ENCODE measurements at regions not wholly inside any gene's neighbourhood (a gene's known extent, or its start where the extent isn't known, plus 50 kb on each side); places are given as distances from the start of the nearest gene placed in this dataset.
A peak's percentile ranks its signal among the peaks of the same experiment; 100 is the strongest.

GRCh38 chr10:57593983-57594573 lies 673.6 kb downstream of the IPMK start:
- BruUV-seq (replicated peaks) = no TSS peak
- Histone ChIP-seq H3K36me3 (ENCODE audit: control insufficient read depth in 2 of 2, insufficient read depth in 2 of 2, low read length in 1 of 2) (no peaks in the 10 kb centered on the region), H4K20me1 (ENCODE audit: control insufficient read depth, insufficient read depth) (no peaks in the 10 kb centered on the region), H3K27me3 (replicated peaks in 1 of 2; ENCODE audit: control insufficient read depth in 2 of 2, insufficient read depth in 2 of 2, low read length in 1 of 2) (no peaks in the 10 kb centered on the region), H3K9ac (ENCODE audit: control insufficient read depth, insufficient read depth, low read length) (no peak overlapping the region), H3K79me2 (ENCODE audit: control insufficient read depth, insufficient read depth, low read length) (no peaks in the 10 kb centered on the region), H3K4me1 (ENCODE audit: control insufficient read depth, insufficient read depth, low read length) (no peaks in the 10 kb centered on the region), H3K9me3 (replicated peaks; ENCODE audit: control insufficient read depth, insufficient read depth, low read length) (no peaks in the 10 kb centered on the region), H3K4me2 (ENCODE audit: control insufficient read depth, insufficient read depth) (no peak overlapping the region), H3K27ac (ENCODE audit: control insufficient read depth, insufficient read depth) (no peak overlapping the region), H2AFZ (ENCODE audit: control insufficient read depth, low read depth, low read length) (no peak overlapping the region), H3K4me3 (no peak overlapping the region)
- DNase-seq (ENCODE audit: low read depth, low spot score) (no peak), ATAC-seq (no peak), FAIRE-seq (no peak)
- no peak for TF ChIP-seq CHD4 (IDR thresholded peaks at IDR 0.05)
- SMC1A ChIA-PET (ENCODE audit: uncharacterized antibody, unreplicated experiment) = no interaction called here
- in situ Hi-C loops (cut with MboI) (loop anchor here (25.0 kb wide), 1 partner anchor 543 kb away; no protein-coding TSS in a partner anchor), intact Hi-C loops (cut with micrococcal nuclease; ENCODE audit: unreplicated experiment) (loop anchor here (5.0 kb wide), 1 partner anchor 257 kb away; no protein-coding TSS in a partner anchor)
- POLR2A ChIA-PET = no interaction called here
- CTCF ChIA-PET = no interaction called here
- RAD21 ChIA-PET (ENCODE audit: unreplicated experiment) = no interaction called here
- WGBS (ENCODE audit: insufficient coverage, insufficient replicate concordance, low lambda C conversion rate, missing lambda C conversion rate) = 0% methylated on average over 1 of the region's 1 CpG

GRCh38 chr10:57579926-57580325 lies 687.8 kb downstream of the IPMK start:
- ChIA-PET POLR2A (no interaction called here), RAD21 (ENCODE audit: unreplicated experiment) (interaction anchor here (0.7 kb wide), 1 partner anchor 10 kb away, joined by 3 read pairs; no protein-coding TSS in a partner anchor), SMC1A (ENCODE audit: uncharacterized antibody, unreplicated experiment) (interaction anchor here (1.1 kb wide), 1 partner anchor 79 kb away, joined by 4 read pairs; no protein-coding TSS in a partner anchor), CTCF (interaction anchor here (1.3 to 1.7 kb wide), 3 partner anchors 75 to 573 kb away, joined by 4 to 7 read pairs (median 4); no protein-coding TSS in a partner anchor)
- BruUV-seq (replicated peaks) = no TSS peak
- no peak for DNase-seq (ENCODE audit: low read depth, low spot score)
- H3K36me3 ChIP-seq (ENCODE audit: control insufficient read depth in 2 of 2, insufficient read depth in 2 of 2, low read length in 1 of 2) = no peaks in the 10 kb centered on the region
- intact Hi-C loops (cut with micrococcal nuclease; ENCODE audit: unreplicated experiment) = loop anchor here (1.0 to 10.0 kb wide), 3 partner anchors 77 to 575 kb away; no protein-coding TSS in a partner anchor
- ATAC-seq = peak; percentile 74; the same call in 2 of the 3 replicates
- no peak overlapping the region for H2AFZ ChIP-seq (ENCODE audit: control insufficient read depth, low read depth, low read length)
- no peak overlapping the region for H3K4me3 ChIP-seq
- H3K9ac ChIP-seq (ENCODE audit: control insufficient read depth, insufficient read depth, low read length) = no peak overlapping the region
- H3K4me2 ChIP-seq (ENCODE audit: control insufficient read depth, insufficient read depth) = no peak overlapping the region
- no peak overlapping the region for H3K27ac ChIP-seq (ENCODE audit: control insufficient read depth, insufficient read depth)
- H3K9me3 ChIP-seq (replicated peaks; ENCODE audit: control insufficient read depth, insufficient read depth, low read length) = no peaks in the 10 kb centered on the region
- no peaks in the 10 kb centered on the region for H3K4me1 ChIP-seq (ENCODE audit: control insufficient read depth, insufficient read depth, low read length)
- TF ChIP-seq SMC3 (IDR thresholded peaks at IDR 0.05; ENCODE audit: borderline replicate concordance, low read length) = peak; percentile 39; the same call in 1 of the 2 replicates
- no peak for TF ChIP-seq ATF7 (IDR thresholded peaks at IDR 0.05; ENCODE audit: low read depth)
- TF ChIP-seq CTCF (IDR thresholded peaks at IDR 0.05 in 2 of 3, conservative IDR thresholded peaks at IDR 0.05 in 1 of 3; ENCODE audit: control insufficient read depth in 2 of 3, extremely low read depth in 1 of 3, insufficient read depth in 1 of 3, low read depth in 3 of 3, low read length in 3 of 3) = peak; percentile 20 to 41 (median 32); a peak in 4 of 6 replicates
- TF ChIP-seq RAD21 (IDR thresholded peaks at IDR 0.05; ENCODE audit: insufficient read depth, low read depth, low read length) = peak; percentile 50
- H3K27me3 ChIP-seq (replicated peaks in 1 of 2; ENCODE audit: control insufficient read depth in 2 of 2, insufficient read depth in 2 of 2, low read length in 1 of 2) = no peaks in the 10 kb centered on the region
- H4K20me1 ChIP-seq (ENCODE audit: control insufficient read depth, insufficient read depth) = no peaks in the 10 kb centered on the region
- H3K79me2 ChIP-seq (ENCODE audit: control insufficient read depth, insufficient read depth, low read length) = no peaks in the 10 kb centered on the region
- in situ Hi-C loops (cut with MboI) = loop anchor here (25.0 kb wide), 1 partner anchor 557 kb away; no protein-coding TSS in a partner anchor
- FAIRE-seq = no peak

Data from GM12878 (cell line).